TTC549 (cell line): ENCODE measurements at regions not wholly inside any gene's neighbourhood (a gene's known extent, or its start where the extent isn't known, plus 50 kb on each side); places are given as distances from the start of the nearest gene placed in this dataset.
"Not testable (repeated sequence)": the region's sequence is repeated elsewhere in the genome, so short reads cannot be mapped to it uniquely, and the experiment has no call there.

Experiments
- FAIRE-seq: peaks from 2 replicates; lab custom pipeline; 2012; peaks lifted over from hg19 to GRCh38; lab: Jason Lieb, UNC

GRCh38 chr12:73716143-73716542 is 821.5 kb upstream of the ATXN7L3B start:
- FAIRE-seq: not testable (repeated sequence)

GRCh38 chr12:73719223-73719622 is 818.4 kb upstream of the ATXN7L3B start:
- FAIRE-seq: no peak

- FAIRE-seq: no peak
These were observed 810.8 kb upstream of the ATXN7L3B start for GRCh38 chr12:73726881-73727280.

DNA sequence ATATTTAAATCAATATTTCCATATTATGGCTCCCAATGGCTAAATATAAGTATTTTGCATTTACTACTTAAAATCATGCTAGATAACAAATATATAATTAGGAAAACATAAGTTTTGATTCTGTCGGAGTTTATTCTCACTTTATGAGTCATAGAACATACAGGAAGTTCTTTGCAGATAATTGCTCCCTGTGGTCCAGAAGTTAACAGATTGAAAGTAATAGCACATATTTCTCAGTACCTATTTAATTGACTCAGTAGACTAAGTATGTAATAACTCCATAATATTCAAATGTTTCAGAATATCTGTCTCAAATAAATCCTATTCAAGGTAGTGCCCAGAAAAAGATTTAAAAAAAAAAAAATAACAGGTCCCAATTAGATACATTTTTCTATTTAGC is 806.0 kb upstream of the ATXN7L3B start:
- no peak for FAIRE-seq

DNA sequence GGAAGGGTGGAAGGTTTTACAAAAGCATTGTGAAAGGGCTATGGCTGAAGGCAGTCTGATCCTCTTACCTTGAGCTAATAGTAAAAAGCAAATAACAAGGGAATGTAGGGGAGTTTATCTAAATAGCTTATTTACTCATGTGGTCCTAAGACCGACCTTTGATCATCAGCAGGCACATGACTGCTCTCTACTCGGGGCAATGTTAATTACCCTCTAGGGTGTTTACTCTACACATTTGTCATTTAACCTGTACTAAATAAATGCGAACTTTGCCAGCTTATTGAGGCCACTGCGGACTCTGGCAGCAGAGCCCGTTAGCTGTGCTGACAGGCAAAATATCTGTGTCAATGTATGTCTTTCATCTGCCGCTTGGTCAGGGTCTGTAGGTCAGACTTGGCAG is 768.3 kb upstream of the ATXN7L3B start:
- no peak for FAIRE-seq

- FAIRE-seq: no peak
These were observed 739.1 kb upstream of the ATXN7L3B start for GRCh38 chr12:73798523-73798922.

DNA sequence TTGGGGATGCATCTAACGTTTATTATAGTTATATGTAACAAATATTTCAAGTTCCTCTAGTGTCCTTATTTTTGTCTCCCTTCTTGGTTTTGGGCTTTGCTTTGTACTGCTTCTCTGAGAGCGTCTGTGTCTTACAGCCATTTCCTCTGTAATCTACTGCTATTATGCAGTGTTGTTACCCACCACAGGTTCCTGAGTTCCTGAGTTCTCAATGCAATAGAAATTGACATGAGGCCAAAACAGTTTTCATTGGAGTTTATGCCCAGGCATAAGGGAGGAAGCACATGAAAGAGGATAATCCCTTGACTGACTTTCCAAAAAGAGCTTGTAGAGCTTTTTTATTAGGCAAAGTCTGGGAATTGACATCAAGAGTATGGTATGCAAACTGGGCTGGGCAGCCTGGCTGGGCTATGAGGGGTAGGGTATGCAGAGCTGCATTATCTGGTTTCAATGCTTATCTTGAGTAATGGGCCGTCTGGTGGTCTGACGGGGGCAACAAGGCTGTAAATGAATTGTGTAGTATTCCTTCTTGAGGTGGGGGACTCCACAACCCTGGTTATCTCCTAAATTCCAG is 722.5 kb upstream of the ATXN7L3B start:
- FAIRE-seq: no peak

- FAIRE-seq: no peak
These were observed 720.5 kb upstream of the ATXN7L3B start for GRCh38 chr12:73817161-73817560.

DNA sequence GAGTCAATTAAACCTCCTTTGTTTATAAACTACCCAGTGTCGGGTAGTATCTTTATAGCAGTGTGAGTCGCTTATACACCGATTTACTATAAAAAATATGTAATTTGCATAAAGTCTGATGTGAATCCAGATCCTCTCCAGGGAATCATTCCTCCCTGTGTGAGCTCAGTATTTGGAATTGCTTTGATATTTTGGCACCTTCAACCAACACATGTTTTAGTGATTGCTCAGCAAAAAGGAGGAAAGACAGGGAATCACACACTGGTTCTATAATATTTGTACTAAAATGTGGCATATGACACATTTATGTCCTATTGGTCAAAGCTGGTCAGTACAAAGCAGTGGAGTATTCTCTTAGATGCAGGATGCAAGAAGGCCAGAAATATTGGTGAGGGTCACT is 703.9 kb upstream of the ATXN7L3B start:
- FAIRE-seq: no peak

GRCh38 chr12:73841963-73842362 is 695.7 kb upstream of the ATXN7L3B start:
- FAIRE-seq: no peak

DNA sequence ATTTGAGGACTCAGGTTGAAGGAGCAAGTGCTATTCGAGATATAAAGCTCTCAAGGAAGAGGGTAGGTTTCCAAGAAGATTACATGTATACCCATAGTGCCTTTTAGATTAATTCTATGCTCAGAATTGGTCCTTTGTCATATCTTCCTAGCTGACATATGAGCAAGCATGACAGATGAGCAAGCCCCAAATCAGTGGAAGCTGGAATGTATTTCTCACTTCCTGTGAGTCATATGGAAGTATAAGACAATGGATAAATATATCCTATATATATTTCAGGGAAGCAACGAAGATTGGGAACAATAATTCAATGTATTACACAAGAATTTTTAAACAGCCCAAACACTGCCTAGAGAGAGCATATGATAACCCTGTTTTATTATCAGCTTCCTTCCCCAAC is 674.1 kb upstream of the ATXN7L3B start:
- FAIRE-seq: no peak

DNA sequence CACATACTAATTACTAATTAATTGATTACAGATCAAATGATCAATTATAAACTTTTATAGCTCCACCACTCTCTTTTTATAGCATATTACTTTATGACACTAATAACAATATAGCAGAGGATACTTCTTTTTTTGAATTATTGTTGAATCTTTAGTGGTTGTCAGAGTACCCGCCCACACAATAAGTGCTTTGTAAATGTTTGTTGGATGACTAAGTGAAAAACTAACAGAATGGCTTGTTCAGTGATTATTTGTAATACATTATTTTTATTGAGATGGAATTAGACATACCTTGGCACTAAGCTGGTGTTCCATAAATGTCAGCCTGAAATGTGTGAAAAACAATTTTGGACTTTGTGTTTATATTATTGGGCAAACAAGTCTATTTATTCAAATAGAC is 670.5 kb upstream of the ATXN7L3B start:
- no peak for FAIRE-seq

GRCh38 chr12:73877291-73877690 is 660.3 kb upstream of the ATXN7L3B start:
- not testable (repeated sequence) for FAIRE-seq

GRCh38 chr12:73892201-73892600 is 645.4 kb upstream of the ATXN7L3B start:
- no peak for FAIRE-seq

- no peak for FAIRE-seq
These were observed 639.0 kb upstream of the ATXN7L3B start for GRCh38 chr12:73898645-73899044.

DNA sequence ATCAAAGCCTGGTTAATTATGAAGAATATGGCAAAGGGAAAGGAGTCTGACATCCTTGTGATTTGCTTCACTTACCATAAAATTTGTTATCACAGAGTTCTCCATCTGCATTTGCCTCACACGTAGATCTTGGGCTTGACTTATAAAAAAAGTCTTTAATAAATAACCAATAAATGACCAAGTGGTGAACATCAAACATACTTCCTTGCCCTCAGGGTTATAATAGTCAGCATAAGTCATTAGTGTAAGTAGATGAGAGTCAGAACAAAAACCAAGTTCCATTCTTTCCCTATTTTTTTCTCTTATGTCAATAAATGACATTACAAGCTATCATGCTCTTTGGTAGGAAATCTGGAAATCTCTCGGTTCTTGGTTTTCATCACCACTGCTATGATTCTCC is 635.4 kb upstream of the ATXN7L3B start:
- FAIRE-seq: no peak

GRCh38 chr12:73906757-73907156 is 630.9 kb upstream of the ATXN7L3B start:
- no peak for FAIRE-seq

DNA sequence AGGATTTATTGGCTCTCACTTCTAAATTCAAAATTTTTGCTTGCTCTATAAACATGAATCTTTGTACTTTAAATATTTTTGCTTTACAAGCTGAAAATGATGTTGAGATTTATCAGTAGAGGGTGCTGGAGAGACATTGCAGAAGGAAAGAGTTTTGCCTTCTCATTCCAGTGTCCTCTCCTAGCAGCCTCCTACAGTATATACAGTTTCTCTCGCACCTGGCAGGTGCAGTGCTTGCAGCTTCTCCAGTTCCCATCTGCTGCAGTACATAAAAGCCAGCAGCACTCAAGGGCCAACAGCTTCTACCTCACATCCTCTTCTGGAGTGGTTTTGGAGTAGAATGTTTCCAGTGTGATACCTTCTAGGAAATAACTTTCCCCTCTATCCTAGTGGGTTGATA is 601.8 kb upstream of the ATXN7L3B start:
- no peak for FAIRE-seq

- no peak for FAIRE-seq
These were observed 590.2 kb upstream of the ATXN7L3B start for GRCh38 chr12:73947326-73948026.

GRCh38 chr12:73950507-73950906 is 587.1 kb upstream of the ATXN7L3B start:
- no peak for FAIRE-seq

DNA sequence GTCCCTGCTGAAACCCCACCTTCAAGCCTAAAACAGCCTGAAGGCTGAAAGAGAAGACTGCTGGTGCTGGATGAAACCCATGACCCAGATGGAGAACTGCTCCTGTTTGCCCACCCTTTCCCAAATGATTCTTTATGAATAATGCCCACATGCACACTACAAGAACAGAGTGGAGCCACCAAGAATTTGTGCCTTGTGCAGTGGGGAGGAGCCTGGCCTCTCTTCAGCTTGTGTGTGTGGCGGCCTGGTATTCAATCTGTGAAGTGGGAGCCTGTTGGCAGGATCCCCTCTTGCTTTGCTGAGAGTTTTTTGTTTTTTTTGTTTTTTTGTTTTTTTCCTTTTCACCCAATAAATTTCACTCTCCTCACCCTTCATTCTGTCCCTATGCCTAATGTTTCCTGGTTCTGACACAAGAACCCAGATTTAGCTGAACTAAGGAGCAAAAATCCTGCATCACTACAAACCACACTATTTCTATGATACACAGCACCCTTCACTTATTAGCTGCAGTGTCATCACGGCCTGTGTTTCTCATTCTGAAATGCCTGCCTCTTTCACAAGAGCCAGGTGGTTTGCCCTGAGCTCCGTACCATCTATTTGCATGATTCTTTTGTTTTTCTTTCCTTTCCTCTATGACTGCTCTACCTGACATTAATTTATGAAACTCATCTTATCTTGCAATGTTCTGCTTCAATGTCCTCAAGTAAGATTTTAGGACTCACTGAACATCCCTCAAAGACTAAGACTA is 585.5 kb upstream of the ATXN7L3B start:
- FAIRE-seq: no peak

- FAIRE-seq: no peak
These were observed 573.0 kb upstream of the ATXN7L3B start for GRCh38 chr12:73964641-73965040.

- FAIRE-seq: no peak
These were observed 564.1 kb upstream of the ATXN7L3B start for GRCh38 chr12:73973486-73973885.

GRCh38 chr12:73984552-73984951 is 553.1 kb upstream of the ATXN7L3B start:
- FAIRE-seq: no peak
